Mesenchymal stem cell (in vitro differentiated cells and primary cell): ENCODE measurements at regions not wholly inside any gene's neighbourhood (a gene's known extent, or its start where the extent isn't known, plus 50 kb on each side); places are given as distances from the start of the nearest gene placed in this dataset.
A peak's percentile ranks its signal among the peaks of the same experiment; 100 is the strongest.

Experiments used
- DNase-seq: peaks from one replicate; pipeline ENCODE4 v3.0.0-alpha.2; 2013
- H2AFZ ChIP-seq: one replicate; pipeline ENCODE4 v1.6.1; 2013; ENCODE audit warnings: low read depth, mild to moderate bottlenecking, control low read depth, inconsistent platforms, low read length, moderate library complexity
- H2AK5ac ChIP-seq: 2 replicates; pipeline ENCODE4 v1.6.1; 2013; ENCODE audit warnings: low read length, moderate library complexity, mild to moderate bottlenecking, inconsistent platforms; ENCODE audit not compliant: severe bottlenecking
- H2BK120ac ChIP-seq: one replicate; pipeline ENCODE4 v1.6.1; 2013; ENCODE audit warnings: low read depth, mild to moderate bottlenecking, inconsistent platforms, low read length, moderate library complexity
- H2BK12ac ChIP-seq, 2 experiments: one replicate each; pipeline ENCODE4 v1.6.1; 2013; ENCODE audit warnings: inconsistent platforms in 2 of 2, low read length in 2 of 2, mild to moderate bottlenecking in 2 of 2, moderate library complexity in 2 of 2, control low read depth in 1 of 2
- H2BK15ac ChIP-seq: one replicate; pipeline ENCODE4 v1.6.1; 2013; ENCODE audit warnings: mild to moderate bottlenecking, low read depth, inconsistent platforms; ENCODE audit not compliant: poor library complexity, severe bottlenecking
- H2BK5ac ChIP-seq: 2 replicates; pipeline ENCODE4 v1.6.1; 2013; ENCODE audit warnings: low read depth, mild to moderate bottlenecking, low read length, control low read depth, inconsistent platforms; ENCODE audit not compliant: poor library complexity, severe bottlenecking
- H3K14ac ChIP-seq, 2 experiments: one replicate each; pipeline ENCODE4 v1.6.1; 2013; ENCODE audit warnings: inconsistent platforms in 2 of 2, low read length in 2 of 2, control low read depth in 1 of 2, mild to moderate bottlenecking in 1 of 2, moderate library complexity in 1 of 2
- H3K18ac ChIP-seq, 2 experiments: one replicate each; pipeline ENCODE4 v1.6.1; 2013; ENCODE audit warnings: inconsistent platforms in 2 of 2, low read length in 2 of 2, control low read depth in 1 of 2, low read depth in 1 of 2, mild to moderate bottlenecking in 1 of 2
- H3K23ac ChIP-seq, 2 experiments: one replicate each; pipeline ENCODE4 v1.6.1; 2013; ENCODE audit warnings: inconsistent platforms in 2 of 2, low read length in 2 of 2, mild to moderate bottlenecking in 2 of 2, moderate library complexity in 2 of 2, control low read depth in 1 of 2
- H3K27ac ChIP-seq: 2 replicates; pipeline ENCODE4 v1.5.1; 2013; ENCODE audit warnings: mild to moderate bottlenecking, moderate library complexity, low read length, control low read depth, inconsistent platforms; ENCODE audit not compliant: poor library complexity, severe bottlenecking
- H3K27me3 ChIP-seq, 2 experiments: 2 replicates each; pipeline versions ENCODE4 v1.6.1 to v1.7.0; 2013; ENCODE audit warnings: low read length in 2 of 2, mild to moderate bottlenecking in 2 of 2, moderate library complexity in 2 of 2, control low read depth in 1 of 2, inconsistent platforms in 1 of 2; ENCODE audit not compliant: control insufficient read depth in 1 of 2, insufficient read depth in 1 of 2
- H3K36me3 ChIP-seq, 2 experiments: 2 replicates each; pipeline versions ENCODE4 v1.6.1 to v1.7.0; 2013; ENCODE audit warnings: low read length in 2 of 2, control low read depth in 1 of 2, inconsistent platforms in 1 of 2, low read depth in 1 of 2, mild to moderate bottlenecking in 1 of 2; ENCODE audit not compliant: insufficient read depth in 2 of 2, control insufficient read depth in 1 of 2
- H3K4ac ChIP-seq, 2 experiments: one replicate each; pipeline ENCODE4 v1.6.1; 2013; ENCODE audit warnings: inconsistent platforms in 2 of 2, low read length in 2 of 2, mild to moderate bottlenecking in 2 of 2, moderate library complexity in 2 of 2, control low read depth in 1 of 2, low read depth in 1 of 2
- H3K4me1 ChIP-seq: 2 replicates; pipeline ENCODE4 v1.6.1; 2013; ENCODE audit warnings: low read depth, low read length, control low read depth; ENCODE audit not compliant: control insufficient read depth, insufficient read depth
- H3K4me2 ChIP-seq: 2 replicates; pipeline ENCODE4 v1.6.1; 2013; ENCODE audit warnings: low read length, mild to moderate bottlenecking, inconsistent platforms; ENCODE audit not compliant: poor library complexity, severe bottlenecking
- H3K4me3 ChIP-seq, 2 experiments: 2 replicates each; pipeline versions ENCODE4 v1.5.1 to v1.7.0; 2013; ENCODE audit warnings: low read length in 2 of 2, mild to moderate bottlenecking in 2 of 2, control low read depth in 1 of 2, low read depth in 1 of 2; ENCODE audit not compliant: insufficient read depth in 1 of 2
- H3K79me1 ChIP-seq: replicated peaks from 2 replicates; pipeline ENCODE4 v1.6.1; 2013; ENCODE audit warnings: mild to moderate bottlenecking, control low read depth, low read length, inconsistent platforms; ENCODE audit not compliant: poor library complexity, severe bottlenecking
- H3K9ac ChIP-seq: 2 replicates; pipeline ENCODE4 v1.7.0; 2013; ENCODE audit warnings: mild to moderate bottlenecking, low read length, moderate library complexity
- H3K9me3 ChIP-seq: 2 replicates; pipeline ENCODE4 v1.7.0; 2013; ENCODE audit warnings: mild to moderate bottlenecking, low read length; ENCODE audit not compliant: control insufficient read depth
- H4K8ac ChIP-seq: one replicate; pipeline ENCODE4 v1.6.1; 2013; ENCODE audit warnings: inconsistent platforms, mild to moderate bottlenecking, low read length, moderate library complexity
- H4K91ac ChIP-seq: one replicate; pipeline ENCODE4 v1.6.1; 2013; ENCODE audit warnings: mild to moderate bottlenecking, low read length, inconsistent platforms
- WGBS: methylation state at CpG from one replicate; pipeline ENCODE4 v1.1.7; 2013; ENCODE audit warnings: mixed read lengths; 5-methylcytosine and 5-hydroxymethylcytosine counted together

DNA sequence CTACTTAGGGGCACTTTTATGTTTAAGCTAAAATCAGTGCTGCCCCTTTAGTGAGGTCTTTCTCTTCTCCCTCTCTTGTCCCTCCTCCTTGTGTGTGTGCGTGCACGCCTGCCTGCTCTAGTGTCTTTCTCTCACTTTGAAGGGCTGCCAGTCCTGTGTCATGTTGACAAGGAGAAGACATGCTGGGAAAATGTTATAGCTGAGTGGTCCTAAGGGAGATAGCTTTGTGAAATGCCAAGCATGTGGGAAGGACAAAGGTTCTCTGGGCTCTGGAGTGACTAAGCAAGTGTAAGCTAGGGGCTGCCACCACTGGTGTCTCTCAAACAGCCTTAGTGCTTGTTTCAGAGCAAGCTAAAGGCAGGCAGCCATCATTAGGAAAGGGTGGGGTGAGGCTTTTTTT is 108.4 kb downstream of the EMP1 start:
- H4K8ac ChIP-seq, result no peak overlapping the region
- no peak overlapping the region for H3K27ac ChIP-seq
- H2BK15ac ChIP-seq, result no peak overlapping the region
- H2BK12ac ChIP-seq, result no peak overlapping the region
- no peak for DNase-seq
- no peak overlapping the region for H3K4me3 ChIP-seq
- H3K4ac ChIP-seq, result no peak overlapping the region
- no peaks in the 10 kb centered on the region for H3K9me3 ChIP-seq
- H3K27me3 ChIP-seq, result peaks cover 3 to 14% of the 10 kb centered on the region in 2 experiments
- H3K79me1 ChIP-seq, result no peaks in the 10 kb centered on the region
- no peak overlapping the region for H3K18ac ChIP-seq
- H3K4me2 ChIP-seq, result no peak overlapping the region
- H2AK5ac ChIP-seq, result no peak overlapping the region
- no peak overlapping the region for H3K9ac ChIP-seq
- no peaks in the 10 kb centered on the region for H3K4me1 ChIP-seq
- no peak overlapping the region for H3K14ac ChIP-seq
- H2BK5ac ChIP-seq, result no peak overlapping the region
- no peak overlapping the region for H2BK120ac ChIP-seq
- no peaks in the 10 kb centered on the region for H3K36me3 ChIP-seq
- H3K23ac ChIP-seq, result no peak overlapping the region
- H4K91ac ChIP-seq, result no peak overlapping the region
- WGBS, result 100% methylated on average over 2 of the region's 2 CpGs
- no peak overlapping the region for H2AFZ ChIP-seq

DNA sequence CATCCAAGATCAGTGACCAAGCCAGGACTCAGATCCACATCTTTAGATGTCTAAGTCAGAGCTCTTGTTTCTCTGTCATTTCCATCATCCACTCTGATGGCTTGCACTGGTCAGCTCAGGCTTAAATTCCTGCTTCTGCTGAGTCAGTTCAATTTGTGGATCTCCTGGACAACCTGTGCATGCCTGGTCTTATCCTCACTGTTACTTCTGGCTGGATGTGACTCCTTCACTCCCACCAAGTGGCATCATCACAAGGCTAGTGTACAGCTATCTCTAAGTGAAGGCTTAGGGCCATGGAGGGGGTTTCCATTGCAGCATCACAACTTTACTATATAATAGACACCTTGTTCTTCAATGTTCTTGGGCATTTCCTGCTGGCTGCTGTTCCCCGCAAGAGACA is 102.9 kb downstream of the EMP1 start:
- Histone ChIP-seq H2BK5ac (no peak overlapping the region), H4K91ac (no peak overlapping the region), H4K8ac (no peak overlapping the region), H3K4me2 (no peak overlapping the region), H3K9ac (no peak overlapping the region), H3K36me3 (no peaks in the 10 kb centered on the region), H3K23ac (no peak overlapping the region), H3K79me1 (no peaks in the 10 kb centered on the region), H2BK120ac (no peak overlapping the region), H2AFZ (no peak overlapping the region), H3K27ac (no peak overlapping the region), H3K9me3 (no peaks in the 10 kb centered on the region), H3K14ac (no peak overlapping the region), H3K27me3 (peaks cover 4 to 9% of the 10 kb centered on the region in 2 experiments), H3K4me3 (no peak overlapping the region), H3K4ac (no peak overlapping the region), H2BK15ac (no peak overlapping the region), H3K4me1 (no peaks in the 10 kb centered on the region), H2AK5ac (no peak overlapping the region), H3K18ac (no peak overlapping the region), H2BK12ac (no peak overlapping the region)
- 68% methylated on average over 1 of the region's 1 CpG for WGBS
- DNase-seq, result no peak

DNA sequence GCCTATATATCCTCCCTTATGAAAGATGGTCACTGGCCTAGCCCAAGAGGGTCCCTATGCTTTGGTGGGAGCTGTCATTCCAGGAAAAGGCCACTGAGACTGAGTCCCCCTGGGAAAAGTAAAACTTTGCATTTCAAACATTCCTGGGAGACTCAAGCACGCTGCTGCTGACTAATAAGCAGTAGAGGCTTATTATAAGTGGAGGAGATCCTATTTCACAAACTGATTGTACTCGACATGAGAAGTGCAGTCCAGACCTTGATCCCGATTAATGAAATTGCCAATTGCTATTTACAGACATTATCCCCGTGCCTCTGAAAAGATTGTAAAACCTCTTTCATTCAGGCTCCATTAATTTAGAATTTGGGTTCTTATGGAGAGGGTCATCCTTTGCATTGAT is 96.6 kb downstream of the EMP1 start:
- no peaks in the 10 kb centered on the region for H3K79me1 ChIP-seq
- H3K14ac ChIP-seq, result no peak overlapping the region
- no peaks in the 10 kb centered on the region for H3K36me3 ChIP-seq
- no peak overlapping the region for H2BK5ac ChIP-seq
- no peak overlapping the region for H2BK15ac ChIP-seq
- no peak overlapping the region for H3K4ac ChIP-seq
- no peak overlapping the region for H3K18ac ChIP-seq
- H3K4me1 ChIP-seq, result no peaks in the 10 kb centered on the region
- no peak overlapping the region for H2BK120ac ChIP-seq
- H3K27me3 ChIP-seq, result peaks cover 0 to 12% of the 10 kb centered on the region in 2 experiments
- 20% methylated on average over 1 of the region's 4 CpGs for WGBS
- H3K4me2 ChIP-seq, result no peak overlapping the region
- no peak overlapping the region for H4K8ac ChIP-seq
- no peak overlapping the region for H2AFZ ChIP-seq
- no peak for DNase-seq
- H3K23ac ChIP-seq, result no peak overlapping the region
- no peak overlapping the region for H3K9ac ChIP-seq
- H4K91ac ChIP-seq, result no peak overlapping the region
- H3K9me3 ChIP-seq, result no peaks in the 10 kb centered on the region
- H2AK5ac ChIP-seq, result no peak overlapping the region
- H2BK12ac ChIP-seq, result no peak overlapping the region
- no peak overlapping the region for H3K4me3 ChIP-seq
- no peak overlapping the region for H3K27ac ChIP-seq

DNA sequence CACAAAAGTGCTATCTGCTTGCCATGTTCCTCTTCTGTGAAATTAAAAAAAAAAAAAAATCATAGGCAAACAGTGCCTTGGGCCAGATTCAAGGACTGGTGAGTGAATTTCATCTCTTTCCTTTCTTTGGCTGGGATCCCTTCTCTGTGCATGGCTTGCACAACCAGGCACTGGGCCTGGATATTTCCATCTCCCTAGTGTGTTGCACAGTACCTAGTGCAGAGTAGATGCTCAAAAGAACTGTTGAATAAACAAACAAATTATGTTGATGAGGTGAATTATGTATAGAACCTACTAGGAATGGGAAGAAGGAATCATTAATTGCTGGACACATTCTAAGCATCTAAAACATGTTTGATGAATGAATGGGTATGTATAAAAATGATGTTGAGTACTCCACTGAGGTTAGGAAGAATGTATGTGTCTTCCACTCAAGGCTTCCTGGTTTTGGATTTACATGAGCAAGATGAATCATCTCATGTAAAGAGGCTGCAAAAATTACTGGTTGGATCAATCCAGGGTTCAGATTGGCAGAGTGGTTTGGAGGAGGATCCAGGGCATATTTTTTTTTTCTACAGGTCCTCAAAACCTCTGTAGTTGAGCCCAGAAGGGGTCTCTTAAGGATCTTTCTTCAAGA is 93.2 kb downstream of the EMP1 start:
- H2BK15ac ChIP-seq, result no peak overlapping the region
- H4K91ac ChIP-seq, result no peak overlapping the region
- H3K18ac ChIP-seq, result no peak overlapping the region
- no peak overlapping the region for H2AK5ac ChIP-seq
- H3K36me3 ChIP-seq, result no peaks in the 10 kb centered on the region
- H3K4me2 ChIP-seq, result no peak overlapping the region
- no peaks in the 10 kb centered on the region for H3K4me1 ChIP-seq
- no peak overlapping the region for H3K27ac ChIP-seq
- no peak for DNase-seq
- no peak overlapping the region for H3K23ac ChIP-seq
- peak overlapping the region in 1 of 2 experiments; percentile 30 for H3K4me3 ChIP-seq
- H3K27me3 ChIP-seq, result peaks cover 0 to 10% of the 10 kb centered on the region in 2 experiments
- H2BK12ac ChIP-seq, result no peak overlapping the region
- no peaks in the 10 kb centered on the region for H3K79me1 ChIP-seq
- H3K14ac ChIP-seq, result no peak overlapping the region
- H3K9ac ChIP-seq, result no peak overlapping the region
- no peak overlapping the region for H2AFZ ChIP-seq
- no peaks in the 10 kb centered on the region for H3K9me3 ChIP-seq
- no peak overlapping the region for H2BK120ac ChIP-seq
- H4K8ac ChIP-seq, result no peak overlapping the region
- H3K4ac ChIP-seq, result no peak overlapping the region
- H2BK5ac ChIP-seq, result no peak overlapping the region
